H9 (cell line): ENCODE measurements at regions not wholly inside any gene's neighbourhood (a gene's known extent, or its start where the extent isn't known, plus 50 kb on each side); places are given as distances from the start of the nearest gene placed in this dataset.

Experiments
- DNase-seq: peaks from one replicate; pipeline ENCODE4 v3.0.0-alpha.2; 2017
- H2AFZ ChIP-seq: one replicate; pipeline ENCODE4 v1.6.1; 2013; ENCODE audit warnings: mild to moderate bottlenecking, low read length, control low read depth, moderate library complexity
- H2AK5ac ChIP-seq: 2 replicates; pipeline ENCODE4 v1.6.1; 2013; ENCODE audit warnings: low read length, control low read depth, mixed read lengths; ENCODE audit not compliant: insufficient read length
- H2BK120ac ChIP-seq: one replicate; pipeline ENCODE4 v1.6.1; 2013; ENCODE audit warnings: low read depth, mild to moderate bottlenecking, low read length, control low read depth, inconsistent platforms; ENCODE audit not compliant: poor library complexity, severe bottlenecking
- H2BK12ac ChIP-seq: 2 replicates; pipeline ENCODE4 v1.6.1; 2013; ENCODE audit warnings: low read length, control low read depth, mixed read lengths, low read depth; ENCODE audit not compliant: insufficient read length
- H2BK15ac ChIP-seq: 2 replicates; pipeline ENCODE4 v1.6.1; 2013; ENCODE audit warnings: low read depth, low read length, control low read depth
- H2BK20ac ChIP-seq: one replicate; pipeline ENCODE4 v1.6.1; 2013; ENCODE audit warnings: low read depth, mild to moderate bottlenecking, low read length, control low read depth, inconsistent platforms; ENCODE audit not compliant: poor library complexity, severe bottlenecking
- H2BK5ac ChIP-seq: 2 replicates; pipeline ENCODE4 v1.6.1; 2013; ENCODE audit warnings: low read length, control low read depth, mixed read lengths; ENCODE audit not compliant: insufficient read length
- H3K14ac ChIP-seq: 2 replicates; pipeline ENCODE4 v1.6.1; 2013; ENCODE audit warnings: low read length, control low read depth; ENCODE audit not compliant: insufficient read depth
- H3K18ac ChIP-seq: 2 replicates; pipeline ENCODE4 v1.6.1; 2013; ENCODE audit warnings: low read depth, mild to moderate bottlenecking, mixed read lengths, low read length, control low read depth; ENCODE audit not compliant: insufficient read length
- H3K23ac ChIP-seq: 2 replicates; pipeline ENCODE4 v1.6.1; 2013; ENCODE audit warnings: low read length, control low read depth, mixed read lengths, low read depth; ENCODE audit not compliant: insufficient read length
- H3K23me2 ChIP-seq: 2 replicates; pipeline ENCODE4 v1.6.1; 2013; ENCODE audit warnings: low read depth, mild to moderate bottlenecking, mixed read lengths, low read length, control low read depth; ENCODE audit not compliant: insufficient read length, poor library complexity, severe bottlenecking
- H3K27ac ChIP-seq: 2 replicates; pipeline ENCODE4 v1.5.1; 2013; ENCODE audit warnings: low read length, control low read depth, mixed read lengths, low read depth; ENCODE audit not compliant: insufficient read length
- H3K27me3 ChIP-seq: 2 replicates; pipeline ENCODE4 v1.6.1; 2013; ENCODE audit warnings: low read length, control low read depth, inconsistent platforms; ENCODE audit not compliant: insufficient read depth
- H3K4ac ChIP-seq: 2 replicates; pipeline ENCODE4 v1.6.1; 2013; ENCODE audit warnings: low read depth, mild to moderate bottlenecking, control low read depth, inconsistent platforms, low read length, moderate library complexity
- H3K4me1 ChIP-seq: 2 replicates; pipeline ENCODE4 v1.6.1; 2013; ENCODE audit warnings: low read length, control low read depth, inconsistent platforms; ENCODE audit not compliant: insufficient read depth
- H3K4me2 ChIP-seq: 2 replicates; pipeline ENCODE4 v1.6.1; 2013; ENCODE audit warnings: low read length, control low read depth, mixed read lengths; ENCODE audit not compliant: insufficient read length, insufficient read depth
- H3K56ac ChIP-seq: 2 replicates; pipeline ENCODE4 v1.6.1; 2013; ENCODE audit warnings: low read depth, mild to moderate bottlenecking, mixed read lengths, low read length, control low read depth; ENCODE audit not compliant: insufficient read length
- H3K79me1 ChIP-seq: 2 replicates; pipeline ENCODE4 v1.6.1; 2013; ENCODE audit warnings: low read depth, mild to moderate bottlenecking, moderate library complexity, low read length, control low read depth, inconsistent platforms; ENCODE audit not compliant: insufficient read depth, poor library complexity, severe bottlenecking
- H3K79me2 ChIP-seq: 2 replicates; pipeline ENCODE4 v1.6.1; 2013; ENCODE audit warnings: low read length, control low read depth, inconsistent platforms; ENCODE audit not compliant: insufficient read depth
- H3K9ac ChIP-seq: 2 replicates; pipeline ENCODE4 v1.6.1; 2013; ENCODE audit warnings: low read length, control low read depth, mixed read lengths; ENCODE audit not compliant: insufficient read length; ENCODE audit errors: extremely low read depth
- H3K9me3 ChIP-seq: one replicate; pipeline ENCODE4 v1.6.1; 2013; ENCODE audit warnings: low read depth, low read length, inconsistent platforms; ENCODE audit not compliant: control insufficient read depth
- H3T11ph ChIP-seq: one replicate; pipeline ENCODE4 v1.6.1; 2013; ENCODE audit warnings: mild to moderate bottlenecking, low read length, control low read depth, inconsistent platforms
- H4K20me1 ChIP-seq: one replicate; pipeline ENCODE4 v1.6.1; 2013; ENCODE audit not compliant: control insufficient read depth, insufficient read length, insufficient read depth
- H4K5ac ChIP-seq: 2 replicates; pipeline ENCODE4 v1.6.1; 2013; ENCODE audit warnings: low read depth, mild to moderate bottlenecking, mixed read lengths, low read length, control low read depth; ENCODE audit not compliant: insufficient read length
- H4K8ac ChIP-seq: replicated peaks from 2 replicates; pipeline ENCODE4 v1.6.1; 2013; ENCODE audit warnings: low read length, control low read depth, mixed read lengths, low read depth; ENCODE audit not compliant: insufficient read length
- H4K91ac ChIP-seq: 2 replicates; pipeline ENCODE4 v1.6.1; 2013; ENCODE audit warnings: low read depth, mild to moderate bottlenecking, moderate library complexity, mixed read lengths, low read length, control low read depth; ENCODE audit not compliant: insufficient read length
- H3K27ac Mint-ChIP-seq, 3 experiments: 2 replicates in 2 of 3; 3 replicates in 1 of 3; pipeline ENCODE4 v1.8.0; 2020 to 2021; ENCODE audit warnings: mixed read lengths in 3 of 3, mild to moderate bottlenecking in 1 of 3, moderate library complexity in 1 of 3
- H3K27me3 Mint-ChIP-seq: 2 replicates; pipeline ENCODE4 v1.8.0; 2021; ENCODE audit warnings: low read depth, mild to moderate bottlenecking, moderate library complexity, mixed read lengths
- H3K36me3 Mint-ChIP-seq, 3 experiments: 2 replicates in 2 of 3; 3 replicates in 1 of 3; pipeline ENCODE4 v1.8.0; 2020 to 2021; ENCODE audit warnings: low read depth in 3 of 3, mixed read lengths in 3 of 3; ENCODE audit not compliant: insufficient read depth in 1 of 3
- H3K4me1 Mint-ChIP-seq, 2 experiments: 2 replicates each; pipeline ENCODE4 v1.8.0; 2020; ENCODE audit warnings: mixed read lengths in 2 of 2
- H3K4me3 Mint-ChIP-seq, 2 experiments: 2 replicates in 1 of 2; 3 replicates in 1 of 2; pipeline ENCODE4 v1.8.0; 2020 to 2021; ENCODE audit warnings: mild to moderate bottlenecking in 2 of 2, mixed read lengths in 2 of 2, moderate library complexity in 1 of 2
- H3K9me3 Mint-ChIP-seq, 2 experiments: 2 replicates in 1 of 2; 3 replicates in 1 of 2; pipeline ENCODE4 v1.8.0; 2020; ENCODE audit warnings: mild to moderate bottlenecking in 2 of 2, mixed read lengths in 2 of 2, moderate library complexity in 1 of 2
- WGBS: extraction: QIAGEN DNeasy Blood & Tissue Kit; methylation state at CpG from one replicate; pipeline ENCODE4 v1.1.7; 2013; ENCODE audit warnings: missing lambda C conversion rate, low lambda C conversion rate, mixed read lengths; ENCODE audit not compliant: insufficient read length; ENCODE audit errors: extremely low coverage; 5-methylcytosine and 5-hydroxymethylcytosine counted together
- TF ChIP-seq, protein P1 (sequence below): fragments of 200-600 bp; sonication (generic); conservative IDR thresholded peaks from 3 replicates; pipeline ENCODE4 v1.8.0; 2021; ENCODE audit warnings: antibody characterized with exemption, mild to moderate bottlenecking

DNA sequence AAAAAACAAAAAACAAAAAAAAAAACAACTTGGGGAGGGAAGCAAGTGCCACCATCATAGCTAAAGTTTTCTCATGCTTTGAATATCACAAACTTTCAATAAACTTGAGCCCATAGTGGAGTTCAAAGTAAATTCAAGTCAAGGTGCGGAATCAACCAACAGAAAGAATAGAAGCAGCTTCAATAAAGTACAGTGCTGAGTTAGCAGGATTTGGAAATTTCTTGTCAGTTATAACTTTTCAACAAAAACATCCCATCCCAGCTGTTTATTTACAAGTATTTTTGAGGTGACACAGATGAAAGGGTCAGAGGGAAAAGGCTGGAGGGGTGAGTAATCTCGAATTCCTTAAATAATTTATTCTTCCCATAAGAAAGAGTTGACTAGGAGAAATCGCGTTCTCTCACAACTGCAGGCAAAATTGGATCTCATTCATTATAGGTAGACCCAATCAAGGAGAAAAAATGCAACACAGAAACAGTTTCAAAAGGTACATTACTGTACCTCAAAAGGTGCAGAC, 477.4 kb upstream of the RASGRP1 start:
- Histone ChIP-seq H2BK12ac (no peak overlapping the region), H3K56ac (no peak overlapping the region), H3K4me1 (no peaks in the 10 kb centered on the region), H3K4me2 (no peak overlapping the region), H3K18ac (no peak overlapping the region), H2BK120ac (no peak overlapping the region), H3T11ph (no peak overlapping the region), H3K23ac (no peak overlapping the region), H3K27ac (no peak overlapping the region), H4K8ac (no peak overlapping the region), H3K9ac (no peak overlapping the region), H4K20me1 (no peaks in the 10 kb centered on the region), H3K79me2 (no peaks in the 10 kb centered on the region), H3K9me3 (no peaks in the 10 kb centered on the region), H4K91ac (no peak overlapping the region), H2AK5ac (no peak overlapping the region), H3K4ac (no peak overlapping the region), H3K23me2 (no peaks in the 10 kb centered on the region), H2BK5ac (no peak overlapping the region), H3K79me1 (no peaks in the 10 kb centered on the region), H3K14ac (no peak overlapping the region), H4K5ac (no peak overlapping the region), H2AFZ (no peak overlapping the region), H3K27me3 (no peaks in the 10 kb centered on the region), H2BK15ac (no peak overlapping the region), H2BK20ac (no peak overlapping the region)
- no CpG with 5 or more reads among the region's 4 CpGs for WGBS
- Mint-ChIP-seq H3K27me3 (no peaks in the 10 kb centered on the region; the same call in 1 of the 2 replicates), H3K27ac (no peak overlapping the region), H3K9me3 (peaks cover 3 to 4% of the 10 kb centered on the region in 2 experiments; a peak in 4 of 5 replicates), H3K36me3 (no peaks in the 10 kb centered on the region), H3K4me3 (no peak overlapping the region), H3K4me1 (no peaks in the 10 kb centered on the region; a peak in 1 of 4 replicates)
- TF ChIP-seq, protein P1, sequence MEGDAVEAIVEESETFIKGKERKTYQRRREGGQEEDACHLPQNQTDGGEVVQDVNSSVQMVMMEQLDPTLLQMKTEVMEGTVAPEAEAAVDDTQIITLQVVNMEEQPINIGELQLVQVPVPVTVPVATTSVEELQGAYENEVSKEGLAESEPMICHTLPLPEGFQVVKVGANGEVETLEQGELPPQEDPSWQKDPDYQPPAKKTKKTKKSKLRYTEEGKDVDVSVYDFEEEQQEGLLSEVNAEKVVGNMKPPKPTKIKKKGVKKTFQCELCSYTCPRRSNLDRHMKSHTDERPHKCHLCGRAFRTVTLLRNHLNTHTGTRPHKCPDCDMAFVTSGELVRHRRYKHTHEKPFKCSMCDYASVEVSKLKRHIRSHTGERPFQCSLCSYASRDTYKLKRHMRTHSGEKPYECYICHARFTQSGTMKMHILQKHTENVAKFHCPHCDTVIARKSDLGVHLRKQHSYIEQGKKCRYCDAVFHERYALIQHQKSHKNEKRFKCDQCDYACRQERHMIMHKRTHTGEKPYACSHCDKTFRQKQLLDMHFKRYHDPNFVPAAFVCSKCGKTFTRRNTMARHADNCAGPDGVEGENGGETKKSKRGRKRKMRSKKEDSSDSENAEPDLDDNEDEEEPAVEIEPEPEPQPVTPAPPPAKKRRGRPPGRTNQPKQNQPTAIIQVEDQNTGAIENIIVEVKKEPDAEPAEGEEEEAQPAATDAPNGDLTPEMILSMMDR = no peak
- no peak for DNase-seq
